GM19351 (cell line): ENCODE measurements at regions not wholly inside any gene's neighbourhood (a gene's known extent, or its start where the extent isn't known, plus 50 kb on each side); places are given as distances from the start of the nearest gene placed in this dataset.
"Not testable (repeated sequence)": the region's sequence is repeated elsewhere in the genome, so short reads cannot be mapped to it uniquely, and the experiment has no call there.

Source experiments
- ATAC-seq: cut with Tn5 transposase; IDR thresholded peaks from one replicate; pipeline ENCODE4 v1.9.1; 2021; ENCODE audit warnings: mild to moderate bottlenecking, moderate library complexity; ENCODE audit not compliant: unreplicated experiment

- no peak for ATAC-seq
These were observed 502.2 kb upstream of the LMCD1 start for GRCh38 chr3:7999384-7999783.

GRCh38 chr3:8001307-8001706 is 500.3 kb upstream of the LMCD1 start:
- ATAC-seq: no peak

- no peak for ATAC-seq
These were observed 499.9 kb upstream of the LMCD1 start for GRCh38 chr3:8001712-8002111.

- ATAC-seq: no peak
These were observed 489.7 kb upstream of the LMCD1 start for GRCh38 chr3:8011902-8012301.

- ATAC-seq: no peak
These were observed 481.4 kb upstream of the LMCD1 start for GRCh38 chr3:8020047-8020841.

- ATAC-seq: no peak
These were observed 473.7 kb upstream of the LMCD1 start for GRCh38 chr3:8027954-8028353.

- no peak for ATAC-seq
These were observed 451.3 kb upstream of the LMCD1 start for GRCh38 chr3:8050283-8050682.

- no peak for ATAC-seq
These were observed 449.0 kb upstream of the LMCD1 start for GRCh38 chr3:8052659-8053058.

GRCh38 chr3:8068135-8068534 is 433.5 kb upstream of the LMCD1 start:
- ATAC-seq: not testable (repeated sequence)

GRCh38 chr3:8069471-8069870 is 432.2 kb upstream of the LMCD1 start:
- ATAC-seq: no peak

- no peak for ATAC-seq
These were observed 431.6 kb upstream of the LMCD1 start for GRCh38 chr3:8070011-8070410.

GRCh38 chr3:8074740-8075139 is 426.9 kb upstream of the LMCD1 start:
- not testable (repeated sequence) for ATAC-seq

- ATAC-seq: no peak
These were observed 424.5 kb upstream of the LMCD1 start for GRCh38 chr3:8077126-8077525.

- no peak for ATAC-seq
These were observed 421.2 kb upstream of the LMCD1 start for GRCh38 chr3:8080464-8080863.

- ATAC-seq: no peak
These were observed 416.1 kb upstream of the LMCD1 start for GRCh38 chr3:8085498-8085897.

GRCh38 chr3:8087951-8088350 is 413.7 kb upstream of the LMCD1 start:
- ATAC-seq: no peak

GRCh38 chr3:8094415-8094814 is 407.2 kb upstream of the LMCD1 start:
- ATAC-seq: no peak

GRCh38 chr3:8095724-8096123 is 405.9 kb upstream of the LMCD1 start:
- ATAC-seq: no peak

- ATAC-seq: no peak
These were observed 403.9 kb upstream of the LMCD1 start for GRCh38 chr3:8097690-8098089.

GRCh38 chr3:8103954-8104353 is 397.7 kb upstream of the LMCD1 start:
- ATAC-seq: peak; percentile 80

- no peak for ATAC-seq
These were observed 394.7 kb upstream of the LMCD1 start for GRCh38 chr3:8106921-8107320.

GRCh38 chr3:8110966-8111798 is 390.4 kb upstream of the LMCD1 start:
- ATAC-seq: peak; percentile 96
